ENCODE measurements at regions not wholly inside any gene's neighbourhood (a gene's known extent, or its start where the extent isn't known, plus 50 kb on each side); places are given as distances from the start of the nearest gene placed in this dataset.

DNA sequence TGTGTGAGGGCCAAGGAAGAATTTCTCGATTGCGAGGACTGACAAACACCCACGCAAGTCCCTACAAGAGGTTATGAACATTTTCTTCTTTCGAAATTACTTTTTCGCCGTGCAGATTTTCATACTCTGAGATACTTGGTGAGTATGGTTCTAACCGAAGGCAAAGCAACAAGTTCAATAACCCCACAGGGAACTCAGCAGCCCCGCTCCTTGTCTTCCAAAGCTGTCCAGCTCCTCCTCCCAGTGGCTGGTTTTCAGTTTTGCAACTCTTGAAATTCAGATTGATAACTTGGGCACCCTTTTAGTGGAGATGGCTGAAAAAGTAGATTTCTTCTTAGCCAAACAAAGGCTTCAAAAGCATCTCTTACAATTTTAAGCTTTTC, 154.4 kb downstream of the SETD4 start:
- TF ChIP-seq GATA3 (IDR thresholded peaks at IDR 0.05; ENCODE audit: low read depth, low read length) (no peak), GATA2 (IDR thresholded peaks at IDR 0.05; ENCODE audit: low read depth, low read length) (no peak)

All from SH-SY5Y (cell line).